Astrocyte of the spinal cord (primary cell): ENCODE measurements at regions not wholly inside any gene's neighbourhood (a gene's known extent, or its start where the extent isn't known, plus 50 kb on each side); places are given as distances from the start of the nearest gene placed in this dataset.

ENCODE experiments used
- DNase-seq: peaks from one replicate; pipeline ENCODE4 v3.0.0; 2011; ENCODE audit warnings: low read depth, low spot score
- H3K4me3 ChIP-seq: 2 replicates; pipeline ENCODE4 v1.5.1; 2011; ENCODE audit warnings: low read depth, mild to moderate bottlenecking, low read length, moderate library complexity
- CTCF ChIP-seq: IDR thresholded peaks from 2 replicates; pipeline ENCODE4 v1.5.1; 2012; ENCODE audit warnings: low read depth, mild to moderate bottlenecking, low read length, inconsistent platforms
- in situ Hi-C: cut with HindIII; loops from 2 replicates; pipeline ENCODE4 v1.10.0; 2017; ENCODE audit warnings: low sequenced_read_pairs

GRCh38 chr7:20021831-20022230, 195.4 kb downstream of the MACC1 start:
- in situ Hi-C loops, result no loop called here
- DNase-seq, result no peak
- H3K4me3 ChIP-seq, result no peak overlapping the region
- no peak for TF ChIP-seq CTCF

- no peak for DNase-seq
- TF ChIP-seq CTCF, result no peak
- no peak overlapping the region for H3K4me3 ChIP-seq
- in situ Hi-C loops, result no loop called here
These were observed 196.1 kb downstream of the MACC1 start for GRCh38 chr7:20021066-20021465.

GRCh38 chr7:20019757-20020432, 197.3 kb downstream of the MACC1 start:
- TF ChIP-seq CTCF, result no peak
- in situ Hi-C loops, result no loop called here
- DNase-seq, result no peak

GRCh38 chr7:20016669-20017068, 200.5 kb downstream of the MACC1 start:
- no peak for TF ChIP-seq CTCF
- in situ Hi-C loops, result no loop called here
- no peak for DNase-seq
- no peak overlapping the region for H3K4me3 ChIP-seq

More at GRCh38 chr7:20019757-20020432, 197.3 kb downstream of the MACC1 start:
- H3K4me3 ChIP-seq, result no peak overlapping the region

GRCh38 chr7:20013536-20013935, 203.6 kb downstream of the MACC1 start:
- TF ChIP-seq CTCF, result no peak
- no peak for DNase-seq
- in situ Hi-C loops, result no loop called here
- H3K4me3 ChIP-seq, result no peak overlapping the region

- no peak for TF ChIP-seq CTCF
- in situ Hi-C loops, result no loop called here
- no peak overlapping the region for H3K4me3 ChIP-seq
- DNase-seq, result no peak
These were observed 205.1 kb downstream of the MACC1 start for GRCh38 chr7:20012100-20012499.
